Activated T-helper 17 cell treated with anti-CD3 and anti-CD28 coated beads, Interleukin-2, amount 50 U/mL, for 72 hours (primary cell): ENCODE measurements at regions not wholly inside any gene's neighbourhood (a gene's known extent, or its start where the extent isn't known, plus 50 kb on each side); places are given as distances from the start of the nearest gene placed in this dataset.
"Not testable (repeated sequence)": the region's sequence is repeated elsewhere in the genome, so short reads cannot be mapped to it uniquely, and the experiment has no call there.

Experiments used
- ATAC-seq: fragments of 150-1000 bp; cut with Tn5 transposase; replicated peaks from 2 replicates; pipeline ENCODE4 v1.10.0; 2021; ENCODE audit warnings: mild to moderate bottlenecking, moderate library complexity
- H3K27ac Mint-ChIP-seq: one replicate; pipeline ENCODE4 v1.8.0; 2022; ENCODE audit warnings: mixed read lengths
- H3K27me3 Mint-ChIP-seq: one replicate; pipeline ENCODE4 v1.8.0; 2022; ENCODE audit warnings: mixed read lengths
- H3K36me3 Mint-ChIP-seq: one replicate; pipeline ENCODE4 v1.8.0; 2022; ENCODE audit warnings: low read depth, mild to moderate bottlenecking, mixed read lengths
- H3K4me1 Mint-ChIP-seq: one replicate; pipeline ENCODE4 v1.8.0; 2022; ENCODE audit warnings: mixed read lengths
- H3K4me3 Mint-ChIP-seq: one replicate; pipeline ENCODE4 v1.8.0; 2022; ENCODE audit warnings: mild to moderate bottlenecking, mixed read lengths
- H3K9me3 Mint-ChIP-seq: one replicate; pipeline ENCODE4 v1.8.0; 2022; ENCODE audit warnings: mixed read lengths

DNA sequence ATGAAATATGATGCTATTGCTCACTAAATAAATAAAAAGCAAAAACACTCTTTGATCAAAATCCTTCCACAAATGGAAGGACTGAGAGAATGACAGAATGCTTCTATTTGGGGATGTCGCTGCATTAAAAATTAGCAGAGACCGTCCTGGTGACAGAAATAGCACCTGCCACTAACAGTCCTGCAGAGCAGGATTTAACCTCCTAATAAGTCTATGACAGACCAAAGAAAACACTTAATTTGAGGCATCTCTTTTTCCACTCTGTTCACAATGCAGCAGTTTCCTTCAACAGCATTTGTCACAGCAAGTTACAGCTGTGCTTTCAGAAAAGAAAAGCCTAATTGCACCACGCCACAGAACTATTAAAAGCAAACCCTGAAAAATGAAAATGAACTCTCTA lies 140.6 kb upstream of the BEND6 start:
- Mint-ChIP-seq H3K4me1 (no peaks in the 10 kb centered on the region), H3K36me3 (no peaks in the 10 kb centered on the region), H3K27me3 (no peaks in the 10 kb centered on the region), H3K27ac (no peak overlapping the region), H3K4me3 (no peak overlapping the region), H3K9me3 (no peaks in the 10 kb centered on the region)
- no peak for ATAC-seq

DNA sequence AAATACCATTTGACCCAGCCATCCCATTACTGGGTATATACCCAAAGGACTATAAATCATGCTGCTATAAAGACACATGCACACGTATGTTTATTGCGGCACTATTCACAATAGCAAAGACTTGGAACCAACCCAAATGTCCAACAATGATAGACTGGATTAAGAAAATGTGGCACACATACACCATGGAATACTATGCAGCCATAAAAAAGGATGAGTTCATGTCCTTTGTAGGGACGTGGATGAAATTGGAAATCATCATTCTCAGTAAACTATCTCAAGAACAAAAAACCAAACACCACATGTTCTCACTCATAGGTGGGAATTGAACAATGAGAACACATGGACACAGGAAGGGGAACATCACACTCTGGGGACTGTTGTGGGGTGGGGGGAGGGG lies 142.1 kb upstream of the BEND6 start:
- not testable (repeated sequence) for H3K36me3 Mint-ChIP-seq, H3K9me3 Mint-ChIP-seq, H3K27ac Mint-ChIP-seq, ATAC-seq, H3K4me3 Mint-ChIP-seq, H3K4me1 Mint-ChIP-seq, H3K27me3 Mint-ChIP-seq

DNA sequence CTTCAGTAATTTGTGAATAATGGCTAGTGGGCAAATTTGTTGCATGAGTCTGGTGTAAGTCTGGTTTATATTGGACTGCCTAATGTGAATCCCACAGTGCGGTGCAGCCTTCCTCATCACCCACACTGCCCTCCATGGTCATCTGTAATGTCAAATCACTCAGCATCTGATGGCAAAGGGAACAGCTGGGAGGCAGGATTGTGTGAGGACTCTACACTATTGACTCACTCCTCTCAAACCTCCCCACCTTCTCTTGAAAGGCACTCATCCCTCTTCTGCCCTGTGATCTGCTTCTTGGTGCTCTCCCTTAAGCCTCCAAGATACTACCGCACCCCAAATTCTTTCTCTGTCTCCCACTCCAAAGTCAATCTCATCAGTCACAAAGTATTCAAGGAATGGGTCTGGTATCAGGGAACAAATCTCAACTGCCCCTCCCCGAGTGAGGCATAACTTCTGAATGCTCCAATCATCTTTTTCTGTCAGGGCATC lies 146.0 kb upstream of the BEND6 start:
- Mint-ChIP-seq H3K27me3 (no peaks in the 10 kb centered on the region), H3K27ac (no peak overlapping the region), H3K36me3 (no peaks in the 10 kb centered on the region), H3K4me3 (no peak overlapping the region), H3K4me1 (no peaks in the 10 kb centered on the region), H3K9me3 (no peaks in the 10 kb centered on the region)
- ATAC-seq, result no peak

DNA sequence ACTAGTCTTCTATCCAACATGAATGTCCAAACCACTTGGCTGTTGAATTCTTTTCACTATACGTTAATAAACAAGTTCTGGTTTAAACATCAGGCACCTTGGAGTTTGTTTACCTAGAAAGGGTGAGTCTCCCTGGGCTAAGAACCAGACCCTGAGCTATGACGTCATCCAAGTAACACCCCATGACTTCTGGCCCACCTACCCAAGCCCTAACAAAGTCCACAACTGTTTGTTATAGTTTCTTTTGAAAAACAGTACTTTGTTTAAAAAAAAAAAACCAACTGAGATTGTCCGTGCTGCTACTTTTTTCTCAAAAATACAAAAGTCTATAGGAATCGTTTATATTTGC lies 146.9 kb upstream of the BEND6 start:
- Mint-ChIP-seq H3K4me3 (no peak overlapping the region), H3K9me3 (no peaks in the 10 kb centered on the region), H3K27ac (no peak overlapping the region), H3K27me3 (no peaks in the 10 kb centered on the region), H3K4me1 (no peaks in the 10 kb centered on the region), H3K36me3 (no peaks in the 10 kb centered on the region)
- no peak for ATAC-seq

DNA sequence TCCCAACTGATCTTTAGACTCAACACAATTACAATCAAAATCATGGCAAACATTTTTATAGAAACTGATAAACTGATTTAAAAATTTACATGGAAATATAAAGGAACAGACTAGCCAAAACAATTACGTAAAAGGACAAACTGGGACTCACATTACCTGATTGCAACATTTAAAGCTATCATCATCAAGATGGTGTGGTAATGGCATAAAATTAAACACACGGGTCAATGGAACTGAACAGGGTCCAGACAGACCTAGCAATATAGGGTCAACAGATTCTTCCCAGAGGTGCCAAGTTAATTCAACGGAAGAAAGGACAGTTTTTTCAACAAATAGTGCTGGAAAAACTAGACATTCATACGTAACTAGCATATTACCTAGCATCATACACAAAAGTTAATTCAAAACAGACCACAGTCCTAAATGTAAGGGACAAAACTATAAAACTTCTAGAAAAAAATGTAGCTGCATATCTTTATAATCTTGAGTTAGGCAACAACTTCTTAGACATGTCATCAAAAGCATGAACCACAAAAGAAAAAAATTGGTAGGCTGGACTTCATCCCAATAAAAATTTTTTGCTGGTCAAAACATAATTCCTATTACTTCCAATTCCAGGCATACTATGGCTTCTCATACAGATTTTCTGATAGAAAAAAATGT lies 147.4 kb upstream of the BEND6 start:
- Mint-ChIP-seq H3K9me3 (no peaks in the 10 kb centered on the region), H3K36me3 (no peaks in the 10 kb centered on the region), H3K27me3 (no peaks in the 10 kb centered on the region), H3K27ac (no peak overlapping the region), H3K4me1 (no peaks in the 10 kb centered on the region), H3K4me3 (no peak overlapping the region)
- no peak for ATAC-seq

DNA sequence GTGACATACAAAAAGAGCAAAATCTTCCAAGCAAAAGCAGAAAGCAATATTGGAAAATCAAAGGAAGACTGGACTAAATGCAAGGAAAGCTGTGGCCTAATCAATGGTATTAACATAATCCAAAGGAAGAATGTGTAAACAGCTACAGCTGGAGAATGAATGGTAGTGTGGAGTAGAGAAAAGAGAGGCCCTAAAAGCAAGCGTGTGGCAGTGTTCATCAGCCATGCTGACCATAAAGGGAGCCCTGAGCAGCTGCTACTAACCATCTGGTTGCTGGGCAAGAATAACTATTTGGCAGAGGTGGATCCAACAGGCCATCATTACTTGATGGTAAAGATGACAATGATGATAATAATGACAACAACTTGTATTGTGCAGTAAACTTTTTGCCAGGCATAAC lies 148.5 kb upstream of the BEND6 start:
- Mint-ChIP-seq H3K27ac (no peak overlapping the region), H3K27me3 (no peaks in the 10 kb centered on the region), H3K4me1 (no peaks in the 10 kb centered on the region), H3K36me3 (no peaks in the 10 kb centered on the region), H3K9me3 (no peaks in the 10 kb centered on the region), H3K4me3 (no peak overlapping the region)
- no peak for ATAC-seq

DNA sequence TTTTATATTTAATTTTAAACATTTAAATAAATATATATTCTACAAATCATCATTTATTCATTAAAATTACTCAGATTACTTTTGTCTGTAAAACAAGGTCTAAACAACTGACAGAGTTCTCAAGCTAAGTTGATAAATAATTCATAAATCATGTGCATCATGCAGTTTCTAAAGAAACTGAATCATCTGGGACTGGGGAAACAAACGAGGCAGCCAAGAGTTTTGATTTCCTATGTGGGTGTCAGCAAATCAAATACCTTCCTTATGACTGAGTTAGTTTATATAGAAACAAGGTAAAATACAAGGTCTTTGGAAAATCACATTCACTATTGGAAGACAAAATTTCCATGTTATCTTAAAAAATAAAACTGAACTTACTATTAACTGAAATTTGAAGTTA lies 149.9 kb upstream of the BEND6 start:
- no peak for ATAC-seq
- Mint-ChIP-seq H3K4me3 (no peak overlapping the region), H3K4me1 (no peaks in the 10 kb centered on the region), H3K36me3 (no peaks in the 10 kb centered on the region), H3K9me3 (no peaks in the 10 kb centered on the region), H3K27me3 (no peaks in the 10 kb centered on the region), H3K27ac (no peak overlapping the region)

DNA sequence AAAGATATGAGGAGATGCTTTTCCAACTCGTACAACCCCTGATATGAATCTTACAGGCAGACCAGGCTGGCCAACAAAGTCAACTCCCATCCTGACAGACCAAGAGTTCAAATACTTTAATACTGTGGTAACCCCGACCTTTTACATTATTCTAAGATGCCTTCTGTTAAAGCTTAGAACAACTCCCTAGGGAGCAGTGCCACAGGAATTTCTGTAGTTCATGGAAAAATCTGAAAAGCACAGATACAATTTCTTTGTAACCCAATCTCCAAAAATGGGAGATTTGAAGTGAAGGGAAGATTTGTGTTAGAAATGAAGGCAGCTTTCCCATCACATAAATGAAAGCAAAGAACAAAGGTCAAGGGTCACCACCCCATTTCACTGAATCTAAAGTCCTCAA lies 151.3 kb upstream of the BEND6 start:
- no peak overlapping the region for H3K27ac Mint-ChIP-seq
- H3K9me3 Mint-ChIP-seq, result no peaks in the 10 kb centered on the region
- no peaks in the 10 kb centered on the region for H3K4me1 Mint-ChIP-seq
- no peaks in the 10 kb centered on the region for H3K36me3 Mint-ChIP-seq
- H3K27me3 Mint-ChIP-seq, result no peaks in the 10 kb centered on the region
- ATAC-seq, result no peak
- H3K4me3 Mint-ChIP-seq, result no peak overlapping the region

DNA sequence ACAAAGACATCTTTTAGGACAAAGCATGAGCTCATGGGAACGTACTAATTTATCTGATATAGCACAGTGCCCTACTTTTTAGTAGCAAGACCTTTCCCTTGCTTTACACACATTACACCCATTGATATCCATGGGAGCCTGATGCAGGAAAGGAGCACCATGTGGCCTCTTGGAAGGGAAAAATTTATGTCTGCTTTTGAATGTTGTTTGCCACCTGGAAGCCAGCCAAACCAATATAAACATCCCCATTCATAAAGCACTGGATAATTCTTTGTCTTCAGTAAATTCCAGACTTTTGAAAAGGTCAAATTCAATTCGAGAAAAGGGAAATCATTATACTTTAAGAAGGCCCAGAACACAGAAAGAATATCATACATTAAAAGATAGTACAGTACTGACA lies 152.3 kb upstream of the BEND6 start:
- no peaks in the 10 kb centered on the region for H3K27me3 Mint-ChIP-seq
- ATAC-seq, result no peak
- H3K27ac Mint-ChIP-seq, result no peak overlapping the region
- no peak overlapping the region for H3K4me3 Mint-ChIP-seq
- H3K36me3 Mint-ChIP-seq, result no peaks in the 10 kb centered on the region
- H3K4me1 Mint-ChIP-seq, result no peaks in the 10 kb centered on the region
- no peaks in the 10 kb centered on the region for H3K9me3 Mint-ChIP-seq

DNA sequence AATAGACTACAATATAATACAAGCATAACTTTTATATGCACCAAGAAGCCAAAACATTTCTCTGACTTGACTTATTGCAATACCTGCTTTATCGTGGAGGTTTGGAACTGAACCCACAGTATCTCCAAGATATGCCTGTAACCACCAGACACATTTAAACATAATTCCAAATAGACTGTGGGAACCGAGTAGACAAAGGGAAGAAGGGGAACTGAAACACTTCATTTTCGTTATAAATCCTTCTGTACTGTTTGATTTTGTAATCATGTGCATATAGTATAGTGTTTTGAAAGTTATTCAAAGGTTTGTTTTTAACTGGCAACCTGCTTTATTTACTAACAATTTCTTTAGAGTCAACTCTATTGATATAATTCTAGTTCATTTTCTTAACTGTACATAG lies 154.9 kb upstream of the BEND6 start:
- Mint-ChIP-seq H3K27me3 (peaks cover under 1% of the 10 kb centered on the region), H3K9me3 (no peaks in the 10 kb centered on the region), H3K4me3 (no peak overlapping the region), H3K36me3 (no peaks in the 10 kb centered on the region), H3K4me1 (no peaks in the 10 kb centered on the region), H3K27ac (no peak overlapping the region)
- no peak for ATAC-seq

DNA sequence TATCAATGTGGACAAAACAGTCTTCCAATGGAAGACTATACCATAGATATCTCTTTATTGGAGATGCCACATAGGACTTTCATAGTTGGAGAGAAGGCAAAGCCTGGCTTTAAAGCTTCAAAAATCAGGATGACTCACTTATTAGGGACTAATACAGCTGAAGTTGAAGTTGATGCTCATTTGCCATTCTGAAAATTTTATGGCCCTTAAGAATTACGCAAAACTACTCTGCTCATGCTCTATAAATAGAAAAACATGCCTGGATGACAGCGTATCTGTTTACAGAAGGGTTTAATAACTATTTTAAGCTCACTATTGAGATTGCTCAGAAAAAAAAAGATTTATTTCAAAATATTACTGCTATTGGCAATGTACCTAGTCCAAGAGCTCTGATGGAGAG lies 155.5 kb upstream of the DST start:
- no peak for ATAC-seq
- H3K27ac Mint-ChIP-seq, result no peak overlapping the region
- H3K36me3 Mint-ChIP-seq, result no peaks in the 10 kb centered on the region

DNA sequence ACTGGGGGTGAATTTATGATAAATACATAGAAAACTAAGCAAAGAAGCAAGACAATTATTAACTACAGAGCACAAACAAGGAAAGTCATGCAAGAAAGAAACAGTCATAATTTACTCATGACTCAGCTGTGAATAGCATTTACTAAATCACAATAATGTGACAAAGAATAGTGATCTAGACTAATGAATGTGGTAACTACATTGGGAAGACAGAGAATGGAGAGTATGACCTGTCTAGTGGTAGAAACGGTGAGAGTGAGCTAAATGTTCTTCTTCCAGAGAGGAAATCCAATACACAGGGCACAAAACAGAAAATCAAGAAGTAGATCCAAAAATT lies 153.5 kb upstream of the DST start:
- Mint-ChIP-seq H3K27ac (no peak overlapping the region), H3K9me3 (no peaks in the 10 kb centered on the region), H3K36me3 (no peaks in the 10 kb centered on the region), H3K4me3 (no peak overlapping the region), H3K4me1 (no peaks in the 10 kb centered on the region), H3K27me3 (peaks cover 4% of the 10 kb centered on the region)
- ATAC-seq, result peak; percentile 72

More for the DNA sequence above, 155.5 kb upstream of the DST start:
- H3K27me3 Mint-ChIP-seq, result peaks cover 4% of the 10 kb centered on the region
- no peaks in the 10 kb centered on the region for H3K9me3 Mint-ChIP-seq
- no peak overlapping the region for H3K4me3 Mint-ChIP-seq
- H3K4me1 Mint-ChIP-seq, result no peaks in the 10 kb centered on the region

DNA sequence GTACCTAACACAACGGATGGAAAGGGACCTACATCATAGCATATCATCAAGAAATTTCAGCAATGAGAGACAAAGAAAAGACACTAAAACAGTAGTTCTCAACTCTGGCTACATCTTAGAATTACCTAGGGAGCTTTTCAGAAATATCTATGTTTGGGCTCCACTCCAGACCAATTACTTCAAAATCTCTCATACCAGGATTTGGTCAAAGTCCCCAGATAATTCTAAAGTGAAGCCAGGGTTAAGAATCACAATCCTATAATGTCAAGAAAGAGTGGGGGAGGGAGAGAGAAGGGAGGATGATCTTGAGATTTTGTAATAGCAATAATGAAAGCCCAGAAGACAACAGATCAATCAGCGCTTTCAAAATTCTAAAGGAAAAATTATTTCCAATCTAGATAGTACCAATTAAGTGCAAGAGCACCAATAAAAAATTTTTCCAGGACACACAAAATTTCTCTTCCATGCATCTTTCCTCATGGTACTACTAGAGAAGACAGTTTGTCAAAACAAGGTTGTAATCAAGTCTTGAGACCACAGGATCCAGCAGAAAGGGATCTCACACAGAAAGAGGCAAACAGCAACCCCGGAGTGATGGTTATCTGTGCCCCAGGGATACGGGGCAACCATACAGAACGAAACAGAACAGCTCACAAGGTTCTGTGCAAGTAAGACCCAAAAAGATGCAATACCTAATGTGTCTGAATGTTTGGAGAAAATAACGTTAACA lies 152.9 kb upstream of the DST start:
- H3K36me3 Mint-ChIP-seq, result no peaks in the 10 kb centered on the region
- H3K9me3 Mint-ChIP-seq, result no peaks in the 10 kb centered on the region
- no peak overlapping the region for H3K27ac Mint-ChIP-seq
- ATAC-seq, result no peak
- no peak overlapping the region for H3K4me3 Mint-ChIP-seq
- H3K27me3 Mint-ChIP-seq, result peaks cover 4% of the 10 kb centered on the region
- no peaks in the 10 kb centered on the region for H3K4me1 Mint-ChIP-seq

DNA sequence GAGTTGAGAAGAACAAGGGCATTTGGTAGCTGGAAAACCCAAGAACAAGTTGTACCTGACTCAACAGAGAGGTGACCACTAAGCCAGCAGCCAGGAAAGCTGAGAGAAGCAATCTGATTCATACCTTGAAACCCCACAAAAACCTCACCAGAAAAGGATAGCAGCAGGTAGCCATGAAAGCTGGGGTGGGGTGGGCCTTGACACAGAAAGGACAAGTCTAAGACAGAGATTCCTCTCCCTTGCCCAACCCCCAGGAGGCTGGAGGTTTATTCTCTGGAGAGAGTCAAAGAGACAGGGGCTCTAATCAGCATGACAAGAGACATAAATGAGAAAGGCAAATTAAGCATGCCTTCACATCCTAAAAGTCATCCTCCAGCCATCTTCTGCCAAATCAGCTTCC lies 151.7 kb upstream of the DST start:
- Mint-ChIP-seq H3K4me3 (no peak overlapping the region), H3K27me3 (peaks cover 7% of the 10 kb centered on the region), H3K27ac (no peak overlapping the region), H3K36me3 (no peaks in the 10 kb centered on the region), H3K9me3 (no peaks in the 10 kb centered on the region), H3K4me1 (no peaks in the 10 kb centered on the region)
- ATAC-seq, result peak; percentile 72

DNA sequence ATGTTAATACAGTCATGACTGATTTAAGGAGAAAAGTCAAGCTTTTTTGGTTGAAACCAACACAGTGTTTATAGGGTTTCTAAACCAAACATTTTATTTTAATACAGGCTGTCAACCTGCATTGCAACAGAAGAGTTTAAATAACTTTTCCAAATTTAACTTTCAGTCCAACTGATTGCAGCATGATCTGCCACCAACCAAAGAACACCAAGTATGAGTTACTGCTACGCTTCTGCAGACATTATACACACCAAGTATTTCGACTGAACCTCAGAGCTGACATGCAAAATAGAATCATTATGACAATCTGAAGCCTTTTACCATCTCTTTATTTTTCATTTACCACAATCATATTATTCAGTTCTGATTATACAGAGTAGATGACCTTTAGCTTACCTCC lies 151.2 kb upstream of the DST start:
- H3K27ac Mint-ChIP-seq, result no peak overlapping the region
- ATAC-seq, result no peak
- H3K36me3 Mint-ChIP-seq, result no peaks in the 10 kb centered on the region
- H3K4me3 Mint-ChIP-seq, result no peak overlapping the region
- no peaks in the 10 kb centered on the region for H3K9me3 Mint-ChIP-seq
- H3K27me3 Mint-ChIP-seq, result peaks cover 7% of the 10 kb centered on the region
- no peaks in the 10 kb centered on the region for H3K4me1 Mint-ChIP-seq

DNA sequence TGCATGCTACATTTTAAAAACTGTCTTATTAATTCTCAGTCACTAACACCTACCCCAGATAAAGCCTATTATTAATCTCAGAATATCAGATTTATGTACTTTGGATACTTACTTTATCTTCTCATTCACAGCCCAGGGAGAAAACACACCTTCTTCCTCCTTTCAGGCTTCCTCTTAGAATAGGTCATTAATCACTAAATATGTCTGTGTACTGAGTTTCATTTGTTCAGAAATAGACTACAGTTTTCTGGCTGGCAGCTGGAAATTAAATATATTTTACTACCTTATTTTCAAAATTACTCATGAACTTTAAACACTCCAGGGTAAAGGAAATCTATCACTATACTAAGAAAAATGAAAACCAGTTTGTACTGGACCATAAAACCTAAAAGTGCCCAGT lies 147.7 kb upstream of the DST start:
- Mint-ChIP-seq H3K36me3 (no peaks in the 10 kb centered on the region), H3K4me1 (no peaks in the 10 kb centered on the region), H3K27me3 (peaks cover 10% of the 10 kb centered on the region), H3K9me3 (peaks cover 4% of the 10 kb centered on the region), H3K27ac (no peak overlapping the region), H3K4me3 (no peak overlapping the region)
- ATAC-seq, result no peak
